Stimulated activated naive CD8-positive, alpha-beta T cell treated with anti-CD3 and anti-CD28 coated beads, Interleukin-15, Interleukin-2, amounts not matched to agents 100 ng/mL and 50 ng/mL, for 24 hours (primary cell): ENCODE measurements at regions not wholly inside any gene's neighbourhood (a gene's known extent, or its start where the extent isn't known, plus 50 kb on each side); places are given as distances from the start of the nearest gene placed in this dataset.
"Not testable (repeated sequence)": the region's sequence is repeated elsewhere in the genome, so short reads cannot be mapped to it uniquely, and the experiment has no call there.

Experiments
- H3K27ac Mint-ChIP-seq: one replicate; pipeline ENCODE4 v1.8.0; 2021; ENCODE audit warnings: mild to moderate bottlenecking, mixed read lengths
- H3K27me3 Mint-ChIP-seq: one replicate; pipeline ENCODE4 v1.8.0; 2021; ENCODE audit warnings: mixed read lengths
- H3K36me3 Mint-ChIP-seq: one replicate; pipeline ENCODE4 v1.8.0; 2021; ENCODE audit warnings: low read depth, mixed read lengths
- H3K4me1 Mint-ChIP-seq: one replicate; pipeline ENCODE4 v1.8.0; 2021; ENCODE audit warnings: low read depth, mixed read lengths
- H3K4me3 Mint-ChIP-seq: one replicate; pipeline ENCODE4 v1.8.0; 2021; ENCODE audit warnings: mild to moderate bottlenecking, mixed read lengths
- H3K9me3 Mint-ChIP-seq: one replicate; pipeline ENCODE4 v1.8.0; 2021; ENCODE audit warnings: mixed read lengths

DNA sequence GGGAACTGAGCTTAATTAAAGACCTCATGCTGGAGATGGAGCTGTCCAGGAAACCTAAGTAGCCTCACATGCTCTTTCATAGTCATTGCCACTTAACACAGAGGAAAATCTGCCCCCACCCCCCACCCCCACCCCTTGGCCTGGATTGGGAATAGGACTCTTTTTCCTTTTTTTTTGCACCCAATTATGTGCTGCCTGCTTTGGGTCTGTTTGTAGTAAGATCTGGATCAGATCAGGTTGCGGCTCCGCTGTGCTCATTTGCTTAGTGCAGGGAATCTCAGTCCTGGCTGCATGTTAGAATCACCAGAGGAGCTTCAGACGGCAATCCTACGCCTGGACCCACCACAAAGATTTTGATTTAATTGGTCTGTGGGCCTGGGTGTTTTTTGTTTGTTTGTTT lies 219.0 kb downstream of the UTP18 start:
- H3K4me1 Mint-ChIP-seq = no peaks in the 10 kb centered on the region
- H3K36me3 Mint-ChIP-seq = no peaks in the 10 kb centered on the region
- peaks cover 11% of the 10 kb centered on the region for H3K27me3 Mint-ChIP-seq
- H3K9me3 Mint-ChIP-seq = peaks cover 15% of the 10 kb centered on the region
- no peak overlapping the region for H3K27ac Mint-ChIP-seq
- no peak overlapping the region for H3K4me3 Mint-ChIP-seq

DNA sequence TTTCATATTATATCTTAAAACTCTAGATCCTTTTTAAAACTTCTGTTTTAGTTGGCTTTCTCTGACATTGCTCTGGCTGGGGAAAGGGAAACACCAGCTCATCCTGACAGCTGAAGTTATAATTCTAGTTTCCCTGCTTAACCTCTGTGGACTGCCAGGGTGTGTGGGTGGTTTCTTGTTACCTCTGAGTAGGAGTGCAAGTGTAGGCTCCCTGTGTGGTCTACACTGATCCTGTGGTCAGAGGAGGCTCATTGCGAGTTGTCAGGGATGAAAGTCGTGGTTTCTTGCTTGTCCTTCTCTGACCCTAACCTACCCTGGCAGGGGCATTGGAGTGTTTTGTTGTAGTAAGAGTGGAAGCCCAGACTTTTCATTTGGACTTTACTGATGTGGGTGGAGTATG lies 221.0 kb downstream of the UTP18 start:
- Mint-ChIP-seq H3K27me3 (peaks cover 9% of the 10 kb centered on the region), H3K9me3 (peaks cover 15% of the 10 kb centered on the region), H3K4me1 (no peaks in the 10 kb centered on the region), H3K36me3 (no peaks in the 10 kb centered on the region), H3K4me3 (no peak overlapping the region), H3K27ac (no peak overlapping the region)

DNA sequence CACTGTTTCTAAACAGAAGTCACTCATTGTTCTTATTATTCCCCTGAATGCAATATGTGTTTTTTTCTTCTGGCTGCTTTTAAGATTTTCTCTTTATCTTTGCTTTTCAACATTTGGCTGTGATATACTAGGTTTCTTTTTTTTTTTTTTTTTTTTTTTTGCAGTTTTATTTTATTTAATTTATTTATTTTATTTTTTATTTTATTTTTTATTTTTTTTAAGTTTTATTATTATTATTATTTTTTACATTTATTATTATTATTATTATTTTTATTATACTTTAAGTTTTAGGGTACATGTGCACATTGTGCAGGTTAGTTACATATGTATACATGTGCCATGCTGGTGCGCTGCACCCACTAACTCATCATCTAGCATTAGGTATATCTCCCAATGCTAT lies 221.9 kb downstream of the UTP18 start:
- not testable (repeated sequence) for H3K36me3 Mint-ChIP-seq, H3K4me3 Mint-ChIP-seq, H3K27ac Mint-ChIP-seq, H3K4me1 Mint-ChIP-seq
- peaks cover 12% of the 10 kb centered on the region for H3K27me3 Mint-ChIP-seq
- H3K9me3 Mint-ChIP-seq = peaks cover 15% of the 10 kb centered on the region

DNA sequence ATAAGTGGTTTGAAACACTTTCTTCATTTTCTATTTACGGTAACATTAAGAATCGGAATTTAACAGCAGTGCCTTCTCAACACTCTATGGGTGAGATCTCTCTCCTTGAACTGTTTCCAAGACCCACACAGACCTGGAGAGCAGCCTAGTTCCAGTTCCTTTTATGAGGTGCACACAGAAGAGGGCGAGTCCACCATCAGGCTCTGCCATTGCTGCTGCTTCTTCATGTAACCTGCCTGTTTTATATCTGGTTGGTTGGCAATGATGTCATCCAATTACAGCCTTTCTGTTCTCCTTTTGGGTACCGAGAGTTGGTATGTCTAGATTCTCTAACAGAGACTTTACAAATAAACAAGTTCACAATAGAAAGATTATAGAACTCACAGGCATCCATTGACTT lies 225.7 kb downstream of the UTP18 start:
- peaks cover 11% of the 10 kb centered on the region for H3K27me3 Mint-ChIP-seq
- no peaks in the 10 kb centered on the region for H3K36me3 Mint-ChIP-seq
- H3K4me1 Mint-ChIP-seq = no peaks in the 10 kb centered on the region
- H3K4me3 Mint-ChIP-seq = no peak overlapping the region
- H3K27ac Mint-ChIP-seq = no peak overlapping the region
- H3K9me3 Mint-ChIP-seq = peaks cover 6% of the 10 kb centered on the region

DNA sequence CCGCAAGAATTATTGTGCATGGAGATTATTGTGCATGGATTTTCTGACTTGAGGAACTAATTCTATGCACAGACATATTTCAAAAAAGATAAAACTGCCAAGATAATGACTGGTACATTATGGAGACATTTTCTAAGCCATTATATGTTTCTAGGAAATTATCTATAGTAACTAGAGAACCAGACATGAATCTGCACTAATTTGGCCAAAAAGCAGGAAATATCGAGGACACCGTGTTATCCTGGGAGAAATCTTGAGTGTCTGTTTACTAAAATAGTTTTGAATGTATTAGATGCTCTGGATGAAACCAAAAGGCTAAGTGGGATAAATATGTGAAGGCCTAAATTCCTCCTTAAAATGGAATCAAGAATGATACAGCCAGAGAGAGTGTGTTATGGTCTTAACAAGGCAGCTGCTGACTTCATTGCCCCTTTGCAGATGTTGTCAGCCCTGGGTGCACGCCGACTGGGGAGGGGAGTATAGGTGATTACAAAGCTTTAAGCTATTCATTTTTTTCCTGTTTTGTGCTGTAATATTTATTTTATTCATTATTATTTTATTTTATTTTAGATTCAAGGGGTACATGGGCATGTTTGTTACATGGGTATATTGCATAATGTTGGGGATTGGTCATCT lies 226.7 kb downstream of the UTP18 start:
- peaks cover 11% of the 10 kb centered on the region for H3K27me3 Mint-ChIP-seq
- no peak overlapping the region for H3K27ac Mint-ChIP-seq
- no peaks in the 10 kb centered on the region for H3K4me1 Mint-ChIP-seq
- no peaks in the 10 kb centered on the region for H3K9me3 Mint-ChIP-seq
- no peak overlapping the region for H3K4me3 Mint-ChIP-seq
- H3K36me3 Mint-ChIP-seq = no peaks in the 10 kb centered on the region

DNA sequence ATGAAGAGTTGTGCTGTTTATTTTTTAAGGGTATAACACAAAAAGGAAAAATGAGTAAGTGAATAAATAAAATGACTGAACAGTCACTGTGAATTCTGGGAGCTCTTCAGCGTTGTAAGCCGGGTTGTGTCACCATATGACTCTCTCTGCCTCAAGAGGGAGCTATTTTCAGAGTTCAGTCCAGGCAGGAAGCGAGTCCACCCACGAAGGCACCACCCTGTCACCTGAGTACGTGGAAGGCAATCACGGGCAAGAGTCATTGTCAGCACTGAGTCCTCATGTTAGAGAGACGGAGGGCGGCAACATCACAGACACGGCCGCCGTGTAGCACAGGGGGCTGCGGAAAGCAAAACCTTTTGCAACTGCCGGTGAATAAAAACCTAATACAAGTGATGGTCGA lies 227.6 kb downstream of the UTP18 start:
- H3K27ac Mint-ChIP-seq = no peak overlapping the region
- no peaks in the 10 kb centered on the region for H3K4me1 Mint-ChIP-seq
- H3K4me3 Mint-ChIP-seq = no peak overlapping the region
- no peaks in the 10 kb centered on the region for H3K9me3 Mint-ChIP-seq
- H3K27me3 Mint-ChIP-seq = peaks cover 11% of the 10 kb centered on the region
- no peaks in the 10 kb centered on the region for H3K36me3 Mint-ChIP-seq

GRCh38 chr17:51491416-51491815 lies 231.1 kb downstream of the UTP18 start:
- no peak overlapping the region for H3K4me3 Mint-ChIP-seq

GRCh38 chr17:51493206-51493605 lies 232.9 kb downstream of the UTP18 start:
- Mint-ChIP-seq H3K4me1 (no peaks in the 10 kb centered on the region), H3K4me3 (no peak overlapping the region), H3K9me3 (no peaks in the 10 kb centered on the region), H3K27ac (no peak overlapping the region), H3K27me3 (peaks cover 7% of the 10 kb centered on the region), H3K36me3 (no peaks in the 10 kb centered on the region)

More at GRCh38 chr17:51491416-51491815, 231.1 kb downstream of the UTP18 start:
- no peaks in the 10 kb centered on the region for H3K36me3 Mint-ChIP-seq
- H3K27me3 Mint-ChIP-seq = peaks cover 12% of the 10 kb centered on the region
- no peak overlapping the region for H3K27ac Mint-ChIP-seq
- H3K4me1 Mint-ChIP-seq = no peaks in the 10 kb centered on the region
- H3K9me3 Mint-ChIP-seq = no peaks in the 10 kb centered on the region

DNA sequence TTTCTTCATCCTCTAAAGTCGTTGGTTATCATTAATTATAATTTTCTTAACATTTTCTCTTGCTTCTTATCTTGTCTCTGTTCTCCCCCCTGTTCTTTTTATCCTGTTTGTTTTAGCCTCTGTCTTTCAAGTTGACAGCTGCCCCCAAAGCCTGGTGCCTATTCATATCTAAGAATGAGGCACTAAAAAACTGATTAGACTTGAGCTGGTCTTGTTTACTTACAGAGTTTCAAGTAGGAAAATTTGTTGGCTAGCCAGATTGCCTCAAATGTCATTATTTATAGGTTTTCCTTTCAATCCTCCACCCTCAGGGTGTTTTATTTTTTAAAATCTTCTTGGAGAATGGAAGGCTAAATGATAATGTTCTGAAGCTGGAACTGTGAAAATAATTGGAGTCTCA lies 236.0 kb downstream of the UTP18 start:
- H3K36me3 Mint-ChIP-seq = no peaks in the 10 kb centered on the region
- no peaks in the 10 kb centered on the region for H3K4me1 Mint-ChIP-seq
- peaks cover 7% of the 10 kb centered on the region for H3K27me3 Mint-ChIP-seq
- H3K9me3 Mint-ChIP-seq = no peaks in the 10 kb centered on the region
- H3K27ac Mint-ChIP-seq = no peak overlapping the region
- no peak overlapping the region for H3K4me3 Mint-ChIP-seq

- H3K4me1 Mint-ChIP-seq = no peaks in the 10 kb centered on the region
- no peak overlapping the region for H3K4me3 Mint-ChIP-seq
- peaks cover 13% of the 10 kb centered on the region for H3K27me3 Mint-ChIP-seq
- no peak overlapping the region for H3K27ac Mint-ChIP-seq
- H3K36me3 Mint-ChIP-seq = no peaks in the 10 kb centered on the region
- H3K9me3 Mint-ChIP-seq = no peaks in the 10 kb centered on the region
These were observed 239.6 kb downstream of the UTP18 start for GRCh38 chr17:51499897-51500296.

GRCh38 chr17:51500454-51500853 lies 240.1 kb downstream of the UTP18 start:
- Mint-ChIP-seq H3K4me3 (no peak overlapping the region), H3K4me1 (no peaks in the 10 kb centered on the region), H3K9me3 (no peaks in the 10 kb centered on the region), H3K27me3 (peaks cover 13% of the 10 kb centered on the region), H3K27ac (no peak overlapping the region), H3K36me3 (no peaks in the 10 kb centered on the region)

DNA sequence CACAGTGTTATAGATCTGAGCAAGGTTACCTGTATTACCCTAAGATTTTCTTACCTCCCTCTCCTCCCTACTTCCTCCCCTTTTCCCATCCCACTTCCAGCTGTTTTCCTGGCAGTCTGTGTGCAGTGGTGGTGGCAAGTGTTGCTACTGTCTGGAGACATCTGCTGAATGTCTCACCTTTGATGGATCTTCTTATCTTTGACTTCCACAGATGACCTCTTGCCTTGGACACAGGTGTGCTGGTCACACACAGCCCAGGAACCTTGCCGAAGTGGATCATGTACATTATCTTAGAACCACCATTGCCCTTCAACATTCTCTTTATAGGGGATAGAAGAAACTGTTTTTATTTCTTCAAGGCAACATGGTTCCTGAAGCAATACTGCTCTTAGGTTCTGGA lies 245.1 kb downstream of the UTP18 start:
- H3K36me3 Mint-ChIP-seq = no peaks in the 10 kb centered on the region
- no peaks in the 10 kb centered on the region for H3K9me3 Mint-ChIP-seq
- H3K27me3 Mint-ChIP-seq = peaks cover 15% of the 10 kb centered on the region
- H3K27ac Mint-ChIP-seq = no peak overlapping the region
- no peak overlapping the region for H3K4me3 Mint-ChIP-seq
- no peaks in the 10 kb centered on the region for H3K4me1 Mint-ChIP-seq

- no peaks in the 10 kb centered on the region for H3K9me3 Mint-ChIP-seq
- H3K27ac Mint-ChIP-seq = no peak overlapping the region
- no peaks in the 10 kb centered on the region for H3K36me3 Mint-ChIP-seq
- H3K27me3 Mint-ChIP-seq = peaks cover 15% of the 10 kb centered on the region
- H3K4me1 Mint-ChIP-seq = no peaks in the 10 kb centered on the region
- H3K4me3 Mint-ChIP-seq = no peak overlapping the region
These were observed 247.1 kb downstream of the UTP18 start for GRCh38 chr17:51507444-51507843.

DNA sequence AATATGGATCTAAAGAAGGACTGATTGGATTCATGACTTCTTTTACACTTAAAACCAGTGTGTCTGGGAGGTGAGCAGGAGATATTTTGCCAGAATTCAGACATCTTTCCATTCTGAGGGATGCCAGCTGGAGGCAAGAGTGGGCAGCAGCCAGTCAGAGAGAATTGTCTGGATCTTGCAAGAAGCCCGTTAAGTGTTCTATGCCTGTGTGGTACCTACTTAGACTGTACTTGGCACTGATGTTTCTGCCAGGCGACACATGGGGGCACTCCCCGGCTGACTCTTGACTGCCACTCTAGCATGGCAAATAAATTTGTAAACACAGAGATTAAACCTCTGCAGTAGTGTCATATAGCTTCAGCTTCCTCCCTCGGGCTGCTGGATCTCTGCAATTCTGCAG lies 247.7 kb downstream of the UTP18 start:
- Mint-ChIP-seq H3K36me3 (no peaks in the 10 kb centered on the region), H3K4me1 (no peaks in the 10 kb centered on the region), H3K4me3 (no peak overlapping the region), H3K27me3 (peaks cover 15% of the 10 kb centered on the region), H3K9me3 (no peaks in the 10 kb centered on the region), H3K27ac (no peak overlapping the region)

DNA sequence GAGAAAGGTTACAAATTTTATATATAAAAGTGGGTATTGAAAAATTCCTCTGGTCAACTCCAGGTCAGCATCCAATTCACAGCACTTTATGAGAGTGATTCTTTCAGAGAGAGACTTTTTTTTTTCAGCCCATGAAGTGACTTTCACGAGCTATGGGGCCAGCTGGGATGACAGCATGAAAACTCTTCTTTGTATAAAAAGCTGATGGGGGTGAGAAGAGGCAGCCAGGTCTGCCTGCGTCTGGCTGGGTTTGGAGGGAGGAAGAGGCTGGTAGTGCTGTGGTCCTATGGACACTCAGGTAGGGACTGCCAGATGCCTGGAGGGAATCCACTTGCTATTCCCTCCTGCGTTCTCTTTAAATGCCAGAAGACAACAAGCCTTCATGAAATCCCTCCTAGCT lies 250.6 kb downstream of the UTP18 start:
- peaks cover 11% of the 10 kb centered on the region for H3K27me3 Mint-ChIP-seq
- H3K36me3 Mint-ChIP-seq = no peaks in the 10 kb centered on the region
- H3K4me1 Mint-ChIP-seq = no peaks in the 10 kb centered on the region
- peaks cover 3% of the 10 kb centered on the region for H3K9me3 Mint-ChIP-seq
- no peak overlapping the region for H3K4me3 Mint-ChIP-seq
- no peak overlapping the region for H3K27ac Mint-ChIP-seq

DNA sequence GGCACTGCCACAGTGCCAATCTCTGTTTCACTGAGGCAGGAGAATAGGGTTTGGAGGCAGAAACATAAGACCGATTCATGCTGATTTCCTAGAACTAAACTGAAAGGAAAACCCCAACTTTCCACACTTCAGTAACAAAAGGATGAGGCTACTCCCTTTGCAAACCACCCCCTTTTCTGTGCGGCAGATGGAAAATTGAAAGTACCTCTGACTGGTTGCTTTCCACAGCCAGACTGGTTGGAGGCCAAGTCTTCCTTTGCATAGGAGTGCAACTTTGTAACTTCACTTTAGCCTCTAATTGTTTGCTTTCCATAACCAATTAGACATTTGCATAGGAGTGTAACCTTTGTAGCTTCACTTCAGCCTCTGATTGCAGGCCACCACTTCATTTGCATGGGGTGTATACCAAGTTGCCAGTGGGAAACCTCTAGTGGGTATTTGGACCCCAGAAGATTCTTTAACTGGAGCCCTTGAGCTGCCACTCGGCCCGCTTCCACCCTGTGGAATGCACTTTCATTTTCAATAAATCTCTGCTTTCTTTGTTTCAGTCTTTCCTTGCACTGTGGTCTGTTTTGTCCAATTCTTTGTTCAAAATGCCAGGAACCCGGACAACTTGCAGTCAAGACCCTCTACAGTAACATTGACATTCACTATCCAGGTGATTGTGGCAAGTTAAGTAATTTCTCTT lies 252.0 kb downstream of the UTP18 start:
- peaks cover 9% of the 10 kb centered on the region for H3K27me3 Mint-ChIP-seq
- H3K36me3 Mint-ChIP-seq = no peaks in the 10 kb centered on the region
- H3K9me3 Mint-ChIP-seq = peaks cover 3% of the 10 kb centered on the region
- H3K4me3 Mint-ChIP-seq = no peak overlapping the region
- no peaks in the 10 kb centered on the region for H3K4me1 Mint-ChIP-seq
- no peak overlapping the region for H3K27ac Mint-ChIP-seq
